Stimulated activated CD8-positive, alpha-beta memory T cell treated with anti-CD3 and anti-CD28 coated beads, Interleukin-15, amount 100 ng/mL, for 1 hour (primary cell): ENCODE measurements at regions not wholly inside any gene's neighbourhood (a gene's known extent, or its start where the extent isn't known, plus 50 kb on each side); places are given as distances from the start of the nearest gene placed in this dataset.
A peak's percentile ranks its signal among the peaks of the same experiment; 100 is the strongest.

Source experiments
- DNase-seq: peaks from one replicate; pipeline ENCODE4 v3.0.0-alpha.2; 2020; ENCODE audit warnings: low read depth

GRCh38 chr2:12970861-12971260, 254.1 kb downstream of the TRIB2 start:
- DNase-seq = no peak

DNA sequence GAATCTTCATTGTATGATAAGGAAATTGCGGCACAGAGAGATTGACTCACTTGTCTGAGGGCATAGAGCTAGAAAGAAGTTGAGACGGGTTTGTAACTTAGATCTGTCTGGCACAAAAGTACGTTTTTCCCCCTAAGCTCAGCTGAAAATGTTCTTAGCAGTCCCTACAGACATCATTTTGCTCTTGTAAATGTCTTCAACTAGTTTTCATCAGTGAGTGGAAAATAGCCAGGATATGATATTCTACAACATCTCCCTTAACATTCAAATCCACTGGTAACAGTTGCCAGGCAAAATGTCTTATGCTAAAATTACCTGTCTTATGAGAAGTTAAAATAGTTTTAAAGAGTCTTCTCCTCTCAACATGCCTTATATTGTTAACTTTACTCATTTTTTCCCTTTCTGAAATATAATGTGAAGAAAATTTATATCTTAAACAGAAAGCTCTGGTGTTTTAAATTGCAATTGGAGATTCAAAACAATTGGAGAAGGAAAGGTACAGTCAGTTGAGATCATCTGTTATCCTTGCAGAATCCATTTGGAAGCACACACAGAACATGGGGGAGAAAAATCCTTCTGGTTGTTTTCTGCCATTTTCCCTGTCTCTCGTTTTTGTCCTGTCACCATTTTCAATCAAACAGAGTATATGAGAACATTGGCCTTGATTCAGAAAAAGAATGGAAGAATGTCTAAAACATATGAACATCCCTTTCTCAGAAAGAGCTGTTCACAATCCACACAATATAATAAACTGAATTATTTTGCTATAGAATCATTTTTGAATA, 255.0 kb downstream of the TRIB2 start:
- no peak for DNase-seq

DNA sequence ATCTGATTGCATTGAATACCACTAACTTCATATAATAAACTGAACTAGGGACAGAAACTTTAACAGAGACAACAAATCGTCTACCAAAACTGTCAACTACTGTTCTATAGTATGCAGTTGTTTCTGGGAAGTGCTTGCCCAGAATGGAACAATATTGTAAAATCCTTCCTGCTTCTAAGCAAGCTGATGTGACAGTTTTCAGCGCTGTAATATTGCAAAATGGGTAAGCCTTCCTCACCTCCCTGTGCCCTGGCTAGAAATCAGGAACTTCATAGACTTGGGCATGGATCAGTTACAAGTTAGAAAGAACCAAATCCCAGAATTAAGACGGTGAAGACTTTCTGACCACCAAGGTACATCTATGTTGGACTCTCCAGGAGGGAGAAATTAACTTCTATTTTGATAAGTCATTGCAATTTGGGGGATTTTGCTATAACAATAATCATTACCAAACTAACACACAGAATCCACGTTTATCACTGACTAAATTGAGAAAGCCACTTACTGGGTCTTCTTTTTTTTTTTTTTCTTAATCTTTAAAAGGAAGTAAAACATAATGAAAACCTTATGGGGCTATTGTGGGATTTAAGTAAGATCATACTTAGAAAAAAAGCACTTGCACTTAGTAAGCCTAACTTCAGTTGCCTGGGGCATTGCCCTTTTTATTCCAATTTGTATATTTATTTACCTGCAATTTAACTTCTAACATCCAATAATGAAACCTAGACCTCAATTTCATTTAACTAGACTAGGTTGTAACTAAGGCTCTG, 261.5 kb downstream of the TRIB2 start:
- no peak for DNase-seq

DNA sequence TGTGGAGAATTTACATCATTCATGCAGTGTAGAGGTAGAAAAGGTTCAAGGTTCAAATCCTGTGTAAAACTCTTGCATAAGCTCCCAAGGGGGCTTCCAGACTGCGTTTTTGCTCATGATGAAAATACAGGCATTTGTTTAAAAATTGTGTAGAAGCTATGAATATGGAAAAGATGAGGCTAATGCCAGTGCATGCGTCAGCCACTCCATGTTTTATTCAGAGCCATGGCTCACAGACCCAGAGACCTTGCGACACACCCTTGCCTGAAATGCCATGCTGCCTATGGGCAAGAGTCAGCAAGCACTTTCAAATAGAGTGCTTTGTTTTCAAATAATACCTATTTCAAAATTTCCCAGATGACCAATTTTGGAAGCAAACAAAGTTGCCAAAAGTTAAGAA, 262.3 kb downstream of the TRIB2 start:
- no peak for DNase-seq

DNA sequence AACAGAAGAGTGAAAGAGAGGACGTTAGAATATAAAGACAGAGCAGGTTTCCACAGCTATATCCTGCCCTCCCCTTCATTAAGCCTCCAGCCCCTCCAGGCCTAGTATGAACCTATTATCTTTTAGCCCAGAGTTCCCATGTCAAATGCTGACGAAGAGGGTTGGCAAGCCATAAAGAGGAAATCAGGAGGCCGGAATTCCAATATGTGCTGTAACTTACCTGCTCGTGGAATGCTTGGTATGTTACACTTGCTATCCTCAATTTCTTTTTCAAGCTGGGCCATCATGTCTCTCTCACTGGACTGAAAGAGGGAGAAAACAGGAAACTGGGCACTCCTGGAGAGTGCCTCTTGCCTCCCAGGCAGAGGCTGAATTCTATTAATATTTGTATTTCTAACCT, 264.1 kb downstream of the TRIB2 start:
- DNase-seq = no peak

- DNase-seq = no peak
These were observed 265.4 kb downstream of the TRIB2 start for GRCh38 chr2:12982149-12982584.

- no peak for DNase-seq
These were observed 270.5 kb downstream of the TRIB2 start for GRCh38 chr2:12987246-12987645.

DNA sequence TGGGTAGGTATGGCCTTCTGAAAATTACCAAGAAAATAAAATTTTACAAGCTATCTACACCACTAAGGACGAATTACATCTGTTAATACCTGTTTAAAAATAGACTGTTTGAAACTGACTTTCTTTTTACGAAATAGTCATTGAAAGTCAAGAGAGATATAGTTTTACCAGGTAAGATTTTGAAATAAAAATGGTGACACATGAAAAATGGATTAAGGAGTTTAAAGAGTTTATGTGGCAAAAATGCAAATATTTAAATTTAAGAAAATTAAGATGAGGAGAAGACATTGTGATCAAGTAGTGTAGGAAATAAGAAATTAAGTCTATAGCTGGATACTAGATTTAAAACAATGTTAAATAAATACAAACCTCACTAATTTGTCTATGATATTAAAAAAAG, 271.5 kb downstream of the TRIB2 start:
- no peak for DNase-seq

- no peak for DNase-seq
These were observed 273.8 kb downstream of the TRIB2 start for GRCh38 chr2:12990523-12990922.

- no peak for DNase-seq
These were observed 281.9 kb downstream of the TRIB2 start for GRCh38 chr2:12998685-12999084.

GRCh38 chr2:13000664-13001363, 284.1 kb downstream of the TRIB2 start:
- DNase-seq = no peak

GRCh38 chr2:13001408-13001807, 284.7 kb downstream of the TRIB2 start:
- DNase-seq = no peak

DNA sequence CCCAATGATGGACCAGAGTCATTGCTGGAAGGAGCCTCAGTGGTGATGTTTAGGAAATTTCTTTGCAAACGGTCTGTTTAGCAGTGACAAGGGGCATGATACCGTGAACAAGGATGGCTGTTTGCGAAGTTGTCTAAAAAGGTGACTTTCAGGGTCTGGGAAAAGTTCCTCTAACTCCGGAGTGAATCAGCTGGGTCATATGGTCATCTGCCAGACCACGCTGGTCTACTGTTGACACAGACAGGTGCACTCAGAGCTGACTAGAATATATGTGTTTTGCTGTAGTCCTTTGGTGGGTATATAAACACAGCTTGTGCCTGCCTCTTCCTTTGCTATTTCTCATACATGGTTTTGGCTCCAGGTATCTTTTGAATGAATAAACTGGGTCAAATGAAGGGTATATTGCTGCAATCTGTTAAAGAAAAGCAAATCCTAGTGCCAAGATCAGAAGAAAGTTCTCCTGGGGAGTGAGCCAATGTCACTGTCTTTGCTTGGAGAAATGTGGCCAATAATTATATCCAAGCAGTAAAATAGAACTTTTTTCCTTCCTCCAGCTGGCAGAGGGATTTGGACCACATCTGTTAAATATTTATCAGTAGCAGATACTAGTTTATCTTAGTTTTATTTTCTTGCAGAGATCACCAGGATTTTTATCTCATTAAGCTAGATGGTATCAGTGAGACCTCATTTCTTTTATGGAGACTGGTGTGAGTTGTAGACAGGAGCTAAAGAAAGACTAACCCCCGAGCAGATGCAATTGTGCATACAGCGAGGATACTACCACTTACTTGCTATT, 286.0 kb downstream of the TRIB2 start:
- DNase-seq = no peak

GRCh38 chr2:13003500-13003899, 286.8 kb downstream of the TRIB2 start:
- DNase-seq = no peak

DNA sequence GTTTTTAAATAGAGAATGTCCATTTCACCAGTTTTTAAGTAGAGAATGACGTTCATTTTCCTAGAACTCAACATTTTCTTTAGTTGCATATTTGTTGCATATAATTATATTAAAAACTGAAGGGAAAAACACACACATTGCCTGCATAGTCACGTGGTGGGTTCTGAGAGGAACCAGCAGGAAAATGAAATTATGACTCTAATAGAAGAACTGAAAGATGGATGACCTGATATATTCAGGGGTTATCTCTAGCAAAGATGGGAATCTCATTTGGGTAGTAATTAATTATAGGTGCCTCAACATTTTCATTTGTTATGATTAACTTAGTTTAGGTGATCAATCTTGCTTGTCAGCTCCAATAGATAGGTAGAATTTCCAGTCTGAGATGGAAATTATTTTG, 288.3 kb downstream of the TRIB2 start:
- no peak for DNase-seq

DNA sequence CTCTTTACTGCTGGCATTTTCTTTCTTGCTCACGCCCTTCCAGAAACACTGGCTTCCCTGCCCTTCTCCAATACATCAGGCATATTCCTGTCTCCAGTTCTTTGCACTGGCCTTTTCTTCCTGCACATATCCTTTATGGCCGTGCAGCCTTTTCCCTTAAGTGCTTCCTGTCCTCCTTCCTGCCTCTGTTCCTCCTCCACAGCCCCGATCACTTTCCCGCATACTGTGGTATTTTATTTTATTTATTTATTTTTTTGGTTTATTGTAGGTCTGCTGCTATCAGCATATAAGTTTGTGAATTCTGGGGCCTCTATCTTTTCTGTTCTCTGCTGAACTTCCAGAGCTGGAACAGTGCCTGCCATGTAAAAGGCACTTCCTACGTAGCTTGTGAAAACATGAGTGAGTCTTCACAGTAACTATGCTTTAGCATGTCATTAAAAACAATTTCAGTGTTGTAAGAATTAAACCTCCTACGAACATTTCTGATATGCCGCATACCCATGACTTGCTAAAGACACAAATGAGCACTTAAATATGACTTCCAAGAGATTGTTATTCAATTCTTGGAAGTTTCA, 289.1 kb downstream of the TRIB2 start:
- DNase-seq = no peak

DNA sequence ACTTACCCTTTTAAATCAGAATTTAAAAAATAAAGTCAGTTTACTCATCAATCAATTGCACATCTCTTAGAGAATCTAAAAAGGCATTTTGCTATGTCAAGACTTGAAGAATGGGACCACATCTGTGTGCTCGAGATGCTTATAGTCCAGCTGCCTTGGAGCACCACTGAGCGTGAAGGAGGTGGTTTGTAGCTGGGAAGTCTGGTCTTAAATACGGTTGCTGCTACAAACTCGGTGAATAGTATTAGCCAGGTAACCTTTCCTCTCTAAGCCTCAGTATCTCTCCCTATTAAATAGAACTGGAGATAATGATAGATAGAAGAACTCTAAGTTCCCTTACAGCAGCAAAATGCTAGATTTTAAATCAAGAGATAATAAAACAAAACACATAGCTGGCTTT, 289.7 kb downstream of the TRIB2 start:
- no peak for DNase-seq

- DNase-seq = peak; percentile 41
These were observed 290.3 kb downstream of the TRIB2 start for GRCh38 chr2:13006829-13007717.

DNA sequence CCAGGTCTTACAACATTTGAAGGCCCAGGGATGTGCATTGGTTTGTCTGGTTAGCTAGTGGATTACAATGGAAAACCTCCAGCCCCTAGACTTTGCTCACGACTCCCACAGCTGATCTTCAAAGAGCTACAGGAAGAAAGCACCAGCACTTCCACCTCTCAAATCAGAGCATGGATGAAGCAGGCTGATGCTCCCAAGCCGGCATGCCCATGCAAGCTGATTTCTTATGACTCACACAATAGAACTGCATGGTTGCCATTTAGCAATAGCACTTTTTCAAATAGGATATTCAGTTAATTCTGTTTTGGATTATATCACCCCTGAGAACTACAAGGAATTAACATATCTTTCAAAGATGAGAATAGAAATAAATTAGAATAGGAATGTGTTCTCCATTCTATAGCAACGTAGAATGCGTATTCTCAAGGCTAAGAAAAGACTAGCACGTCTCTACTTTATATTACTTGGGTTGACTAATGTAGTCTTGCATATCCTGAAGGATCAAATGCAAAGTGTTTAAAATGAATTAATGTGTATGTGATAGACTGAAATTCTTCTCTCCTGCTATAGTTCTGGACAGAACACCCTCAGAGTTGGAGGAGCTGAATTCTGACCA, 292.4 kb downstream of the TRIB2 start:
- DNase-seq = no peak

DNA sequence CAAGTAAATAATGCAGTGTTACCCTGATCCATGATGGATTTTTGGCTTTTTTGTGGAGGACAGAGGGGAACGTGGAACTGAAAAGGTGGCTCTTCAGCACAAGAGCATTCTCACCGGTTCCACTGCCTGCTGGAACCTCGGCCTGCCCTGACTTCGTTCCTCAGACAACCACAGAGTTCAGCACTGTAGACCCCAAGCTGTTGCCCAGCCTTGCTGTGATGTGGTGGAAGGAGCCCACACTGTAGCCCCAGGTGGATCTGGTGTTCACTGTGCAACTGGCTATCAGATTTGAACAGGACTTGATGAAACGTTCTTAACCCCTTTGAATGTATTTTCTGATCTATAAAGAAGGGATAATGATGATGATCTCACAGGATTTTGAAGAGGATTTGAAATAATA, 293.5 kb downstream of the TRIB2 start:
- no peak for DNase-seq
